GM18498 (cell line): ENCODE measurements at regions not wholly inside any gene's neighbourhood (a gene's known extent, or its start where the extent isn't known, plus 50 kb on each side); places are given as distances from the start of the nearest gene placed in this dataset.
"Not testable (repeated sequence)": the region's sequence is repeated elsewhere in the genome, so short reads cannot be mapped to it uniquely, and the experiment has no call there.

Experiments used
- ATAC-seq: cut with Tn5 transposase; IDR thresholded peaks from one replicate; pipeline ENCODE4 v1.9.1; 2021; ENCODE audit warnings: mild to moderate bottlenecking, moderate library complexity; ENCODE audit not compliant: unreplicated experiment

DNA sequence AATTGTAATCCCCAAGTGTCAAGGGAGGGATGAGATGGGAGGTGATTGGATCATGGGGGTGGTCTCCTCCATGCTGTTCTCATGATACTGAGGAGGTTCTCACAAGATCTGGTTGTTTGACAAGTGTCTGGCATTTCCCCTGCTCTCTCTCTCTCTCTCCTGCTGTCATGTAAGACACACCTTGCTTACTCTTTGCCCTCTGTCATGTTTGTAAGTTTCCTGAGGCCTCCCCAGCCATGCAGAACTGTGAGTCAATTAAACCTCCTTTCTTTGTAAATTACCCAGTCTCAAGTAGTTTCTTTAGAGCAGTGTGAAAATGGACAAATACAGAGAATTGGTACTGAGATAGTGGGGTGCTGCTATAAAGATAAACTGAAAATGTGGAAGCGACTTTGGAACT, 207.9 kb downstream of the HINT1 start:
- ATAC-seq: no peak

DNA sequence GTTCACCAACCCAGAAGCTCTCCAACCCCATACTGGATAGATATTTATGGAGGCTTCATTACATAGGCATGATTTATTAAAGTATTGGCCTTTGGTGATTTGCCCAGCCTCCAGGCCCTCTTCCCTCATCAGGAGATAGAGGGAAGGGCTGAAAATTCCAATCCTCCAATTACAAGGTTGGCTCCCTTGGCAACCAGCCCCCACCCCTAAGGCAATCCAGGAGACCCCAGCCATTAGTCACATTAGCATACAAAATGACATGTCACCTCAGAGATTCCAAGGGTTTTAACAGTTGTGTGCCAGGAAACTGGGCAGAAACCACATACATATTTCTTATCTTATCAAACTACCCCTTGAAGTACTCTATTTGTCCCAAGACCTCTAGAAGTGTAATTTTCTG, 210.0 kb downstream of the HINT1 start:
- no peak for ATAC-seq

DNA sequence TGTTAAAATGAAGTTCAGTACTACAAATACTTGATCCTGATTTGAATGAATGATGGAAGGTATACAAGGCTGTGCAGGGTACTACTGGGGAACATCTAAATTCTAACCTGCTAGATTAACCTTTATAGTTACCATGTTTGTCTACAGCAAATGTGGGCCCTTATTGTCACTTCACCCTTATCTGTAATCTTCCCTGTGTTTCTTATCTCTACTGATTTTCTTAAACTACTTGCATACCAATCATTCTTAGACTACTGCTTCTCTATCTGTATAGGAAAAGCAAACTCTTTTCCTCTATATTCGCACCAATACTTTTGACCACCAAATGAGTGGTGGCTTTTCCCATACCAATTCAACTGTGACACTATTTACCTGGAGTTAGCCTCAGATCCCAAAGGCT, 210.7 kb downstream of the HINT1 start:
- no peak for ATAC-seq

DNA sequence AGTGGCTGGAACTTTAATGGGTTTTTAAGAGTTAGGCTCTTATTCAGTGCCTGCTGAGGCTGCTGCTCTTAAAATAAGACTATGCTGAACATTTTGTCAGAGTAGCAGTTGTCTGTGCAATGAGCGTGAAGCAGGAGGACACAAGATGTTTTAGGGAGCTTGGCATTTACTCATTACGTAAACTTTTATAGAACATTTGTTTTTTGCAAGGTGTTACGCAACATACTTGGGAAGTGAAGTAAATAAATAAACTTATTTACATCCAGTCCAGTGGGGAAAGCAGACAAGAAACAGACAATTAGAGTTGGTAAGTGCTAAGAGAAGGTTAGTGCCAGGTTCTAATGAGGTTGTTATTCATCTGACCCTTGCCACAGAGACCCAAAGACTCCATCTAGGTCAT, 226.0 kb downstream of the HINT1 start:
- no peak for ATAC-seq

DNA sequence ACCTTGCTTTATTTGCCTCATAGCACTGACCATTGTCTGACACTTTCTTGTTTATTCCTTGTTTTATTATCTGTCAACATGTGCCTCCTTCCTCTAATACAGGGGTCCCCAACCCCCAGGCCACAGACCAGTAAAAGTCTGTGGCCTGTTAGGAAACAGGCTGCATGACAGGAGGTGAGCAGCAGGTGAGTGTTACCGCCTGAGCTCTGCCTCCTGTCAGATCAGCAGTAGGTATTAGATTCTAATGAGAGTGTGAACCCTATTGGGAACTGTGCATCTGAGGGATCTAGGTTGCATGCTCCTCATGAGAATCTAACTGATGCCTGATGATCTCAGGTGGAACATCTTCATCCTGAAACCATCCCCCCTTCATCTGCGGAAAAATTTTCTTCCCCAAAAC, 228.0 kb downstream of the HINT1 start:
- no peak for ATAC-seq

DNA sequence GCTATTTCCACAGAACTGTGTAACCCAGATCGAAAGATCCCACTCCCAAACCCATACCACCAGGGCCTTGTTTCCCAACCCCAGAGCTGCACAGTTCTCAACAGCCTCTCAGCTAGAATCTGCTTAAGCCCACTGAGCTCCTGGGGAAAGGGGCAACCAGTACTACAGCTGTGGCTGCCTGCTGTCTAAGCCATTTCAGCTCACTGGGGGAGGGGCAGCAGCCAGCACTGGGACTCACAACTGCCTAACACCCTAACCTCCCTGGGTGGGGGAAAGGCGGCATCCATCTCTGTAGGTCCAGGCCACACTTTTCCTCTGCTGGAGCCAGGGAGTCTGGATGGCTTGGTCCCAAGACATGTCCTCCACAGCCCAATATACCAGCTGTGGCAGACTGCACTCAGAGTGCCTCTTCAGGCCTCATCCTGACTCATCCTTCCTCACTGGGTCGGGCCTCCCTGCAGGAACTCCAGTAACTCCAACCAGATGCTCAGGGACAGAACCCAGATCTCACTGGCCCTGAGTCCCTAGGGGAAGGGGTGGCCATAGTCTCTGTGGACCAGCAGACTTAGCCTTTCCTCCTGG, 241.4 kb downstream of the HINT1 start:
- ATAC-seq: no peak

DNA sequence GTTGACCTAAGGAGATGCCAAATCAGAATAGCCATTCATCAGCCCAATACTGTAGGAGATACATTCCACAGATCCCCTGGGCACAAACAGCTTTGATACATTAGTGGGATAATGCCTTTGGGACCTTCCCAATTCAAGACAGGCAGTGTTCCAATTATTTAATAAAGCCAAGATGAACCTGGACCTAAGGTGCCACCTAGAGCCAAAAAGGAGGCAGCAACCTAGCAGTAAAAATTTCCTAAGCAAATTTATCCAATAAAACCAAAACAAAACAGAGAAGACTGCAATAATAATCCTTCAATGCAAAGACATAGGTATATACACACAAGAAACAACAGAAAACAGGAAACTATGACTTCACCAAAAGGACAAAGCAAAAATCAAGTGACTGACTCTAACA, 253.0 kb downstream of the HINT1 start:
- no peak for ATAC-seq

DNA sequence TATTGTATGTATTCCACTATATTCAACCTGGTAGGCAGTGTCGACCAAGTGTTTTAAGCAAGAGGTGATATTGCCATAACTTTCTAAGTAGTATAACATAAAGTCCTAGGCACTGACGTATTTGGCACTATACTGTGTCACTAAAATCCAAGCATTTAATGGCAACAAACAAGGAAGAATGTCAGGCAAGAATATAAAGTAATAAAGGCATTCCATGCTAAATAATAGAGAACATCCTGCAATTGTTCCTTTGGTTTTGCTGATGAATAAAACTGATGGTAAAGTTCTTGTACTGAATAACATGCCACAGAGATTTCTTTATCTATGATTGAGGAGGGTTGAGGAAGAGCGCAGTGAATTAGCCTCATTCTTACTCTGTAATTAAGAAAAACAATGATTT, 256.9 kb downstream of the HINT1 start:
- no peak for ATAC-seq

DNA sequence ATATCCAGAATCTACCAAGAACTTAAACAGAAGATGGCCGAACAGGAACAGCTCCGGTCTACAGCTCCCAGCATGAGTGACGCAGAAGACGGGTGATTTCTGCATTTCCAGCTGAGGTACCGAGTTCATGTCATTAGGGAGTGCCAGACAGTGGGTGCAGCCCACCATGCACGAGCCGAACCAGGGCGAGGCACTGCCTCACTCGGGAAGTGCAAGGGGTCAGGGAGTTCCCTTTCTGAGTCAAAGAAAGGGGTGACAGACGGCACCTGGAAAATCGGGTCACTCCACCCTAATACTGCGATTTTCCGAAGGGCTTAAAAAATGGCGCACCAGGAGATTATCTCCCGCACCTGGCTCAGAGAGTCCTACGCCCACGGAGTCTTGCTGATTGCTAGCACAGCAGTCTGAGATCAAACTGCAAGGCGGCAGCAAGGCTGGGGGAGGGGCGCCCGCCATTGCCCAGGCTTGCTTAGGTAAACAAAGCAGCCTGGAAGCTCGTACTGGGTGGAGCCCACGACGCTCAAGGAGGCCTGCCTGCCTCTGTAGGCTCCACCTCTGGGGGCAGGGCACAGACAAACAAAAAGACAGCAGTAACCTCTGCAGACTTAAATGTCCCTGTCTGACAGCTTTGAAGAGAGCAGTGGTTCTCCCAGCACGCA, 267.4 kb downstream of the HINT1 start:
- not testable (repeated sequence) for ATAC-seq

DNA sequence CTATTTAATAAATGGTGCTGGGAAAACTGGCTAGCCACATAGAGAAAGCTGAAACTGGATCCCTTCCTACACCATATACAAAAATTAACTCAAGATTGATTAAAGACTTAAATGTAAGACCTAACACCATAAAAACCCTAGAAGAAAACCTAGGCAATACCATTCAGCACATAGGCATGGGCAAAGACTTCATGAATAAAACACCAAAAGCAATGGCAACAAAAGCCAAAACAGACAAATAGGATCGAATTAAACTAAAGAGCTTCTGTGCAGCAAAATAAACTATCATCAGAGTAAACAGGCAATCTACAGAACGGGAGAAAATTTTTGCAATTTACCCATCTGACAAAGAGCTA, 267.9 kb downstream of the HINT1 start:
- ATAC-seq: not testable (repeated sequence)

DNA sequence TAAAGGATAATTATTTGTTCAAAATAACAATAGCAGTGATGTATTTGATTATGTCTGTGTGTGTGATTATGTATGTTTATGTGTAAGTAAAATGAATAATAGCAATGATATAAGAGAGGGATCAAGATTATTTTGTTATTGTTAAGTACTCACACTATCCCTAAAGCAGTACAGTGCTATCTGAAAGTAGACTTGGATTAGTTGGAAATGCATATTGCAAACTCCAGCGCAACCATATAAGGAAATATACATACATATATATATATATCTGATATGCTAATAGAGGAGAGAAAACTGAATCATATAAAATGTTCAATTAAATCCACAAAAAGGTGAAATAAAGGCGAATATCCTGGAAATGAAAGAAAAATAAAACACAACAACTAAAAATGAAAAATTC, 268.4 kb downstream of the HINT1 start:
- ATAC-seq: no peak

DNA sequence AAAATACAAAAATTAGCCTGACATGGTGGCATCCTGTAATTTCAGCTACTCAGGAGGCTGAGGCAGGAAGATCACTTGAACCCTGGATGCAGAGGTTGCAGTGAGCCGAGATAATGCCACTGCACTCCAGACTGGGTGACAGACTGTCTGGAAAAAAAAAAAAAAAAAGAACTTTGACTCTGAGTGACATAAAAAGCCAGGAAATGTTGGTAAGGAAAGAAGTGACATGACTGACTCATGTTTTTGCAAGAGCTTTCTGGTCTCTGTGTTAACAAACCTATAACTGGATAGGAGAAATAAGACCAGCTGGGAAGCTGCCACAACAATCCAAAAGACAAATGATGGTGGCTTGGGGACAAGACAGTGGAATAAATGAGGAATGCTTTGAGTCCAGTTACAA, 272.1 kb downstream of the HINT1 start:
- no peak for ATAC-seq

DNA sequence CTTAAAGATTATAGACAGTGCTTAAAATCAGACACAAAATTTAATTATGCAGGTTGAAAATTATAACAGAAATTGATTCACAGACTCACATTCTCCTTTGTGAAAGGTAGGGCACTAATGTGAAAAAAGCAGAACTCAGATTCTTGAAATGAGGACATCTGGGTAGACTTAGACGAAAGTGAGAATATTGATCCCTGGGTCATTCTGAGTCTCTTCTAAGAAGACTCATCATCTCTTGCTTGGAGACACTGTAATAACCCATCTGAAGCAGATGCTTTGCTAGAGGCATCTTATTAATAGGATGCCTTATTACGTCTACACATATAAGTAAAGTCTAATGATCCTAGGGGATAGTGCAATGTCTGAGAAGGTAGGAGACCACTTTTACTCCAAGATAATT, 274.4 kb downstream of the HINT1 start:
- no peak for ATAC-seq

DNA sequence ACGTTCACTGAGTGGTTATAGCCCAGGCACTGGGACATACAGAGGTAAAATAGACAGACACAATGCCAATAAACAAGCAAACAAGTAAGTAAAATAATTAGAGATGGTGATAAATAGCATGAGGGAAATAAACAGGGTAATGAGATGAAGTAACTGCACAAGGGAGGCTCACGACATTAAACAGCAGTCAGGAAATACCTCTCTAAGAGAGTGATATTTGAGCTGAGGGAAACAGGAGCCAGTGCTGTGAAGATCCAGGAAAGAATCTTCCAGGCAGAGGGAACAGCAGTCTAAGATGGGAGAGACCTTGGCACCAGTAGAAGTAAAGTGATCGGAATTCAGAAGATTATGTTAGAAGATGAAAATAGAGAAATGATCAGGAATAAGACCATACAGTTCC, 279.4 kb downstream of the HINT1 start:
- ATAC-seq: no peak

DNA sequence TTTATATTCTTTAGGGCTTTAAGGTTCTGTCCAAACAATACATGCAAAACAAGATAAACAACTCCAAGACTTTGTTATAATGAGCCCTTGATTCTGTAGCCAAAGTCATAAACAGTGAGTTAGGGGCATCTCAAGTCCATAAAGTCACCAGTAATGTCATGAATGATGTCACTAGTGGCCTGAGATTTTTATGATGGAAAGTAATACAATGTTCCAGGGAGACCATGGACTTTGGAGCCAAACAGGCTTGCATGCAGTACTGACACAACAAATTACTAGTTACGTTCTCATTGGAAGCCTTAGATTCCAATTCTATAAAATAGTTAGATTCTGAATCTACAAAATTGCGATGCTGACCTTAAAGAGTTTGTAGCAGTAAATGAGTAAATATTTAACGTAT, 280.0 kb downstream of the HINT1 start:
- ATAC-seq: no peak

DNA sequence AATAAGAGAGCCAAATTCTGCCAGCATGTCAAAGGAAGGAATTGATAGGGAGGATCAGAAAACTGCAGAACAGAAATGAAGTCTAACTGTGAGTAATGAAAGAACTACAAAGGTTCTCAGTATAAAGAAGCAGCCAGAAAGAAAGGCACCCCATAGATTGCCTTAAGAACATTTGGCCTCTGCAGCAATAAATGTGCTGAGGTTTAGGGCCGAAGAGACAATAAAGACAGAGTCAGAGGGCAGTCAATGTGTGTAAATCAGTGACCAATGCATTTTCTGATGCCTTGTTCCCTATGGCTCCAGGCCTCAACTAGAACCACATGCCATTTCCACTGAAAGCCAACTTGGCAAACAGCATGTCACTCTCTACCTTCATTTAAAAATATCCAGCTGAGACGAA, 281.0 kb downstream of the HINT1 start:
- no peak for ATAC-seq

DNA sequence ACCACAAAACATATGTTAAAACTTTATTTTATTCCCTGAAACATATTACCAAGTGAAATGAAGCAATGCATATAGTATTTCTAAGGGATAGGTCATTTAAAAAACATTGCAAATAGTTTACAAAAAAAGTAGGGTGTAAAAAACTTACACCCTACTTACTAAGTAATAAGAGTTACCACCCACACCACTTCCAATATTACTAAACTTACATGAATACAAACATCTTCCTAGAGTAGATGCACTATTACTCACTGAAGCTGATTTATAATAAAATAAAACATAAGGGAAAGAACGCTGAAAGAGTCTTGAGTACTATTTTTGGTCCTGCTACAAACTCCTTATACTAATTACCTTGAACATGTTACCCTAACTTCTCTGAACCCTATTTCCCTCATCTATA, 289.4 kb downstream of the HINT1 start:
- ATAC-seq: no peak

DNA sequence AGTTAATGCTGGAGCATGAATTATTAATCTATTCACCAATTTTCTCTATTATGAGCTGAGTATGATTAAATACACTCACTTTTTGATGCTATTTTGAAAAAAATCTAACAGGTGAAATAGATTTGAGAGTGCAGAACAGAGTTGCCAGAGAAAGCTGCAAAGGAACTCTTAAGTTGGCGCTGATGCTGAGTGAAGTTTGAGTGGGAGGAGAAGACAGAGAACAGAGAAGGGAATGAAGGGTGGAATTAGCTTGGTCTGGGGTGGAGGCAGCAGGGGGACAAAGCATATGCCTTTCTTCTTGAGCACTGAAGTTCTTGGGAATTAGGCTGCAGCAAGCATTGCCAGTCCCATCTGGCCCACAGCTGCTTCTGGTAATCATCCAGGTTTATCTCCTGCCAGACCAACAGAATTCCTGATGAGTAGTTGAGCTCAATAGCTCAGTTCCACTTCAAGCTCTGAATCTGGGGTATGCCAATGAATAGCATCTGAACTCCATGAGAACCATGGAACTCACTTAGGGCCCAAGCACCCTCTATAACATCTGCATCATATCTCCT, 290.1 kb downstream of the HINT1 start:
- no peak for ATAC-seq

DNA sequence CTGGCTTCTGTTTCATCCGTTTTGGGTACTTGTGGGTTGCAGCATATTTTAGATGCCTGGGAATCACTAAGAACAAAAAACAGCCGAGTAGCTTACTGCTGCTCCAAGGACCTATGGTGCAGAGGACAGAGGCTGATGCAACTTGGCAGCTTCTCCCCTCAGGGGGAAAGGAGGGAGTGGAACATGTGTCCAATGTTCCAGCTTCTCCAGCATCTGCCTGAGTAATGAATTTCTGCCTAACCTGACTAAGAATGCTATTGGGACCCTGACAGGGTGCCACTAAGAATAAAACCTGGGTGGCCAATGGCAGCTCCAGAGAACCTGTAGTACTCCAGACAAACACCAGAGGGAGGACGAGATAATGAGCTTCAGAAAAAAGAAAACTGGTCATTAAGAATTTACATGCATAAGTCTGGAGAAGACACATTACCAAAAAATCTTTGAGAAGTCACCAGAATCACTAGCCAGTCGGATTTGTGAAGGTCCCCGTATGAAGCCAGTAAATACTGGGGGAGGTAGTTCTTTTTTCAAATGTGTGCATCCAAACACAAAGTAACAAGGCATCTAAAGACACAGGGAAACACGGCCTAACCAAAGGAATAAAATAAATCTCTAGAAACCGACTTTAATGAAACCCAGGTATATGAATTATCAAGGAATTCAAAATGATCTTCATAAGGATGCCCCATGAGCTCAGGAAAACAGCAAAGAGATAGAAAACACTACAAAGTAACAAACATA, 293.5 kb downstream of the HINT1 start:
- ATAC-seq: peak; percentile 87

DNA sequence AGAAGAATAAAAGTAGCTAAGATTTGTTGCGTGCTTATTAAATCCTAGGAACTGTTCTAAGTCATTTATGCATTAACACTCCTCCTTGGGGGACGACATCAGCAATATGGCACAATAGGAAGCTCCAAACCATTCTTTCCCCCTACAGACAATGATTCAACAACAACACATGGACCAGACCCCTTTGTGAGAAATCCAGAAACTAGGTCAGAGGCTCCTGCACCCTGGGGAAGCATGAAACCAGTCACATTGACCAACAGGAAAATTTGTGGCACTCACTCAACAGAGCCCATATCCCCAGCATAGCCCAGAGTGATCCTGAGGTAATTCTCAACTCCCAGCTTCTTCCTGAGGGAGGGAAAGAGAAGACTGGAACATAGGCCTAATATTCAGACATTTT, 294.4 kb downstream of the HINT1 start:
- ATAC-seq: no peak

DNA sequence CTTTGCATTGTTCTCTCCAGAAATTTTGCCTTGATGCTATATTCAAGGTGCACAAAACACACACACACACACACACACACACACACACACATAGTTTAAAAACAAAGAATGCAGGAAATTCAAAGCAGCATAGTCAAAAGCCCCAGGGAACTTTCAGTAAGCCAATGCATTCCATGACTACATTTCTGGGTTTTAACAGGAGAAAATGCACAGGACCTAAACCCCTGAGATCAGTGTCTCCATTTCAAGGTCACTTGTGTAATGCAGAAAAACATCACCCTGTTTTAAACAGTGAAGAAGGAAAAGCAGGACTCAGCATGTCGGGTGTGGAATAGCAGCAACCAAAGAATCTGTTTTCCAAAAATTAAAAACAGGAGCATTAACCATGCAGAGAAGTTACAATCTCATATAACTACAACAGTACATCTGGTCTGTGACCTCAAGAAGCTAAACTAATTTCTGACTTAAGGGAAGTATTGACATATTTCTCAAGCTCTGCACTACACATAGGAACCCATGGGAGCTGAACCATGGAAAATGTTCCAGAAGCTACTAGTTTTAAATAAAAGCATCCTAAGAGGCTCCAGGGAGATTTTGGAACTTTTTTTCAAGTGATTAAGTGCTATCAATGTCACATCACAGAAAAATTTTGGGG, 296.7 kb downstream of the HINT1 start:
- ATAC-seq: no peak
